ENCODE measurements at regions not wholly inside any gene's neighbourhood (a gene's known extent, or its start where the extent isn't known, plus 50 kb on each side); places are given as distances from the start of the nearest gene placed in this dataset.

- DNase-seq (ENCODE audit: low spot score): no peak
Measured at GRCh38 chr2:37865640-37866039, 59.4 kb upstream of the RMDN2 start.

GRCh38 chr2:37866171-37866934 lies 58.7 kb upstream of the RMDN2 start:
- DNase-seq (ENCODE audit: low spot score): no peak

DNA sequence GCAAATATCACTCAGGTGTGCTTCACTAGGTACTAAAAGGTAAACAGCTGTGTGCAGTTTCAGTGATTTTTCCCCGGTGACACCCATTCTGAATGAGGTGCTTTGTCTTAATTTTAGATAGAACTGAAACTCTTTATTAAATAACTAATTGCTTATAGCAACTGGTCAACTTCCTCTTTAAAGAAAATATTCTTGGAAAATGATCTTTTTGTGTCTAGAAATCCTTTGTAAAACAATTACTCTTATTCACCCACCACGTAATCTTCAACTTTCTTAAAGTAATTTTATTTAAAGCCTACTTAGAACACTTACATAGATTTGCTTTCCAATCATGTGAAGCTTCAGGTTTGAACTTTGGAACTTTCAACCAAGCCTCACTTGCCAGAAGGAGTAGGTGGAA lies 57.9 kb upstream of the RMDN2 start:
- DNase-seq (ENCODE audit: low spot score): no peak

DNA sequence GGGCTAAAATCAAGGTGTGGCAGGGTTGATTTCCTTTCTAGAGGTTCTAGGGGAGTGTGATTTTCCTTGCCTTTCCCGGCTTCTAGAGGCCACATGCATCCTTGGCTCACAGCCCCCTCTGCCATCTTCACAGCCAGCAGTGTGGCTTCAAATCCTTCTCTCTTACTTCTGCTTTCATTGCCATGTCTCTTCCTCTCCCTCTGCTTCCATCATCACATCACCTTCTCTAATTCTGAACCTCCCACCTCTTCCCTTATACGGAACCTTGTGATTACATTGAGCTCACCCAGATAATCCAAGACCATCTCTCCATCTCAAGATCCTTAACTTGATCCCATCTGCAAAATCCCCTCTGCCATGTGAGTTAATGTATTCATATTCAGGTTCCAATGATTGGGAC lies 56.2 kb upstream of the RMDN2 start:
- no peak for DNase-seq (ENCODE audit: low spot score)

- no peak for DNase-seq (ENCODE audit: low spot score)
Measured at GRCh38 chr2:37869304-37869703, 55.8 kb upstream of the RMDN2 start.

GRCh38 chr2:37869771-37870170 lies 55.3 kb upstream of the RMDN2 start:
- peak; percentile 48 for DNase-seq (ENCODE audit: low spot score)

DNA sequence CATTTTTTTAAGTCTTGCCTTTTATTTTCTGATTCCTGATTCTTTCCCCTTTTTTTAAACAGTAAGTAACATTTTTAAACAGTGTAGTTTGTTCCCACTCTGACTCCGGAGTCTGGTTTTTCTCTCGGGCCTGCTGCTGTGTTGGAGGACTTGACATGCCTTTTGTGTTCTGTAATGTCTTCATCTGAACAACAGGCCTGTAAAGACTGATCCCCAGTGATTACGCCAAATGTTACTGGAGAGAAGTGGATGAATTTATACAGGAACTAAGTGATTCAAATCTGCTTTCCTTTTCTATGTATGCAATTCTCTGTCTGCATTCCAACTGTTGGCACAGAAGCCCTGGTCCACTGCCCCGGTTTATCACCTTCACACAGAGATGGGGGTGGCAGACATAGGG lies 54.3 kb upstream of the RMDN2 start:
- no peak for DNase-seq (ENCODE audit: low spot score)

- peak; percentile 71 for DNase-seq (ENCODE audit: low spot score)
Measured at GRCh38 chr2:37871456-37872191, 53.5 kb upstream of the RMDN2 start.

- no peak for DNase-seq (ENCODE audit: low spot score)
Measured at GRCh38 chr2:37872192-37872750, 52.8 kb upstream of the RMDN2 start.

GRCh38 chr2:37873229-37873628 lies 51.9 kb upstream of the RMDN2 start:
- no peak for DNase-seq (ENCODE audit: low spot score)

DNA sequence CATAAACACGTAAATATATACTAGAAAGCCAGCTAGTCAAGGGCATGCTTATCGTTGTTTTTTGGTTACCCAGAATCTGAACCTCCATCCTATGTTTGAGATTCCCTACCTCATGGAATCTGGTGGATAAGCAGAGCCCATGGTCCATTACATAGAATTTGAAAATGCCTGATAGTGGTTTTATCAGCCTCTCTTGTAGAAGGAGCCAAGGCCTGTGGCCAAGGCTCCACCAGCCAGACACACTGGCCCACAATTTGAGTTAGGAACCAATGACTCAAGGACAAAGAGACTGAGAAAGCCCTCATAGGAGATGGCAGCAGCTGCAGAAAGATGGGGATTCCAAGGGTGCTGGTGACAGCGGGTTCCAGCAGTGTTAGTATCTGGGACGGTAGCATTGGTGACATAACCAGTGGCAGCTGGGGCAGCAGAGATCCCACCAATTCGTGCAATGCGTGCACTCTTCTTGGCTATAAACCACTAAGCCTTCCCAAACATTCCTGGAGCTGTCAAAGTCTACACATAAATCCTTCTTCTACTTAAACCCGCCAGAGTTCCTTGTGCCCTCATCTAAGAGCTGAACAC lies 51.2 kb upstream of the RMDN2 start:
- no peak for DNase-seq (ENCODE audit: low spot score)

DNA sequence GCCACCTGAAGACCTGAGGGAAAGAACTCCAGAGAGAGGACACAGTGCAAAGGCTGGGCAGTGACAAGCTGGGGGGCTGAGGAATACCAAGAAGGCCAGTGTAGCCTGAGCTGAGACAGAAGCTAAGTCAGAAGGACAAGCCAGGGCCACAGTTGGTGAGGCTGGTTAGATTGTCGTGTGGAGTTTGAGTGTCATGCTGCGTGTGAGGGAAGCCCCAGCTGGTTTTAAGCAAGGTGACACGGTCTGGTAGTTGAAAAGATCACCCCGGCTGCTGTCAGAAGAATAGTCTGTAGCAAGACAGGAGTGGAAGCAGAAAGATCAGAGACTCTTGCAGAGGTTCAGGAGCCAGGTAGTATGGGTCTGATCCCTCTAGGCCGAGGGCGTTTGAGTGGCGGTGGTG lies 50.6 kb upstream of the RMDN2 start:
- DNase-seq (ENCODE audit: low spot score): no peak

Measured in GM03348 (cell line).